Body of pancreas (tissue), 4 donors: ENCODE measurements at regions not wholly inside any gene's neighbourhood (a gene's known extent, or its start where the extent isn't known, plus 50 kb on each side); places are given as distances from the start of the nearest gene placed in this dataset.

ENCODE experiments used
- POLR2A ChIP-seq, 3 donors: fragments of 450-650 bp; IDR thresholded peaks; one replicate each; pipeline ENCODE4 v1.6.1; 2016; ENCODE audit warnings: antibody characterized with exemption in 3 of 3, mild to moderate bottlenecking in 2 of 3
- TF ChIP-seq, protein P1 (sequence below), 7 experiments: fragments of 450-650 bp in 4 of 7; fragments of 200-600 bp in 3 of 7; sonication (generic) in 3 of 7; IDR thresholded peaks; one replicate each; pipeline ENCODE4 v1.5.1; 2016 to 2019; ENCODE audit warnings: antibody characterized with exemption in 7 of 7

DNA sequence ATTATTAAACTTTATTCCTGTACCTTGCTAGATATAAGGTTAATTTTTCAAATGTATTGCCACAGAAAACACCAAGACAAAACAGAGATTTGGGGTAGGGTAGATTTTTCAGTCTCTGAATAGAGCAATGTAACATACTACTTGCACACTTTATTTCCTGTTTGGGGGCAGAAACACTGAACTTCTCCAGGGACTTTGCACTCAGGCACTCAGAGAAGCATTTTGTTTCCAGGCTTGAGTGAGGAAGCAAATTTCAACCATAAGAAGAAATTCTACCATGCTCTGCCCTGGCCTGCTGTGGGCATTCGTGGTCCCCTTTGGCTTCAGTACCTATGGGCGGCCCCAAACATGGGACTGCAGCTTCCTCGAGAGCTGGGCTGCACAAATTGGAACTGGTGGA lies 399.1 kb downstream of the DAD1 start:
- TF ChIP-seq, protein P1, sequence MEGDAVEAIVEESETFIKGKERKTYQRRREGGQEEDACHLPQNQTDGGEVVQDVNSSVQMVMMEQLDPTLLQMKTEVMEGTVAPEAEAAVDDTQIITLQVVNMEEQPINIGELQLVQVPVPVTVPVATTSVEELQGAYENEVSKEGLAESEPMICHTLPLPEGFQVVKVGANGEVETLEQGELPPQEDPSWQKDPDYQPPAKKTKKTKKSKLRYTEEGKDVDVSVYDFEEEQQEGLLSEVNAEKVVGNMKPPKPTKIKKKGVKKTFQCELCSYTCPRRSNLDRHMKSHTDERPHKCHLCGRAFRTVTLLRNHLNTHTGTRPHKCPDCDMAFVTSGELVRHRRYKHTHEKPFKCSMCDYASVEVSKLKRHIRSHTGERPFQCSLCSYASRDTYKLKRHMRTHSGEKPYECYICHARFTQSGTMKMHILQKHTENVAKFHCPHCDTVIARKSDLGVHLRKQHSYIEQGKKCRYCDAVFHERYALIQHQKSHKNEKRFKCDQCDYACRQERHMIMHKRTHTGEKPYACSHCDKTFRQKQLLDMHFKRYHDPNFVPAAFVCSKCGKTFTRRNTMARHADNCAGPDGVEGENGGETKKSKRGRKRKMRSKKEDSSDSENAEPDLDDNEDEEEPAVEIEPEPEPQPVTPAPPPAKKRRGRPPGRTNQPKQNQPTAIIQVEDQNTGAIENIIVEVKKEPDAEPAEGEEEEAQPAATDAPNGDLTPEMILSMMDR (IDR thresholded peaks at IDR 0.05): no peak
- no peak for TF ChIP-seq POLR2A (IDR thresholded peaks at IDR 0.05)
